ENCODE measurements at regions not wholly inside any gene's neighbourhood (a gene's known extent, or its start where the extent isn't known, plus 50 kb on each side); places are given as distances from the start of the nearest gene placed in this dataset.

DNA sequence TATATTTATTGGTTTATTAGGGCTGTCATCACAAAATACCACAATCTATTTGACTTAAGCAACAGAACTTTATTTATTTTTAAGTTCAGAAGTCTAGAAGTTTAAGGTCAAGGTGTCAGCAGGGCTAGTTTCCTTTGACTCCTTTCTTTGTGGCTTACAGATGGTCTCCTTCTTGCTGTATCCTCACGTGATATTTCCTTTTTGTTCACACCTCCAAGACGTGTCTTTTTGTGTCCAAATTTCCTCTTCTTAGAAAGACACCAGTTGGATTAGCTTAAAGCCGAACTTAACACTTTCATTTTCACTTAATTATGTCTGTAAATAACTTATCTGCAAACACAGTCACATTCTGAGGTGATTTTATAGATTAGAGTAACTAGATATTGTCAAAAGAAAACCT, 631.4 kb upstream of the POT1 start:
- peaks cover 0 to 4% (median 0%) of the 10 kb centered on the region in 8 donors for H3K9me3 ChIP-seq
- DNase-seq, result no peak
- no peaks in the 10 kb centered on the region for H3K27me3 ChIP-seq (replicated peaks in 1 of 7)
- TF ChIP-seq POLR2A (IDR thresholded peaks at IDR 0.05) (no peak), POLR2AphosphoS5 (IDR thresholded peaks at IDR 0.05) (no peak)
- TF ChIP-seq, protein P1, sequence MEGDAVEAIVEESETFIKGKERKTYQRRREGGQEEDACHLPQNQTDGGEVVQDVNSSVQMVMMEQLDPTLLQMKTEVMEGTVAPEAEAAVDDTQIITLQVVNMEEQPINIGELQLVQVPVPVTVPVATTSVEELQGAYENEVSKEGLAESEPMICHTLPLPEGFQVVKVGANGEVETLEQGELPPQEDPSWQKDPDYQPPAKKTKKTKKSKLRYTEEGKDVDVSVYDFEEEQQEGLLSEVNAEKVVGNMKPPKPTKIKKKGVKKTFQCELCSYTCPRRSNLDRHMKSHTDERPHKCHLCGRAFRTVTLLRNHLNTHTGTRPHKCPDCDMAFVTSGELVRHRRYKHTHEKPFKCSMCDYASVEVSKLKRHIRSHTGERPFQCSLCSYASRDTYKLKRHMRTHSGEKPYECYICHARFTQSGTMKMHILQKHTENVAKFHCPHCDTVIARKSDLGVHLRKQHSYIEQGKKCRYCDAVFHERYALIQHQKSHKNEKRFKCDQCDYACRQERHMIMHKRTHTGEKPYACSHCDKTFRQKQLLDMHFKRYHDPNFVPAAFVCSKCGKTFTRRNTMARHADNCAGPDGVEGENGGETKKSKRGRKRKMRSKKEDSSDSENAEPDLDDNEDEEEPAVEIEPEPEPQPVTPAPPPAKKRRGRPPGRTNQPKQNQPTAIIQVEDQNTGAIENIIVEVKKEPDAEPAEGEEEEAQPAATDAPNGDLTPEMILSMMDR (IDR thresholded peaks at IDR 0.05 in 8 of 11, conservative IDR thresholded peaks at IDR 0.05 in 3 of 11), result no peak
- H3K4me3 ChIP-seq, result peak overlapping the region in 2 of 8 donors; percentile 7 to 25
- intact Hi-C loops (cut with DNase I; ENCODE audit: low total_unique reads), result no loop called here
- H3K36me3 ChIP-seq, result no peaks in the 10 kb centered on the region
- peaks cover 0 to 3% (median 0%) of the 10 kb centered on the region in 6 donors for H3K4me1 ChIP-seq
- 8 to 16% (median 10%) methylated on average over 3 of the region's 3 CpGs for WGBS, 5 donors
- H3K27ac ChIP-seq, result no peak overlapping the region

DNA sequence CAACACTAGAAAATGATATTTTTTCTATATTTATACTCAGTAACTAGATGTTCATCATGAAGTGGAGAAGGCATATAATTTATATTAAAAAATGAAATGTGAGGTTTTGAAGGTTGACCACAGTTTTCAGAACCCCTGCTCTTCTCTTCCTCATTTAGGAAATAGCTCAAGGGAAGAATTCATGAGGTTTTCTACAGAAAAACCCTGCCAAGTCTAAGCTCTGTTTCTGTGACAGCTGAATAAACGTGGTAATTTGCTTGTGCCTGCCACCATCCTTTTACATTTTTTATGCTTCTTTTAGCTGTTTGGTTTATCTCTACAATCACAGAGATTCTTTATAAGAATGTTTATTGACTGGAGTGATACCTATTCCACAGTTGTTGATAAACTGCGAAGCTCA, 630.3 kb upstream of the POT1 start:
- peaks cover 0 to 3% (median 0%) of the 10 kb centered on the region in 6 donors for H3K4me1 ChIP-seq
- peaks cover 0 to 7% (median 0%) of the 10 kb centered on the region in 8 donors for H3K9me3 ChIP-seq
- no peaks in the 10 kb centered on the region for H3K27me3 ChIP-seq (replicated peaks in 1 of 7)
- no peak overlapping the region for H3K4me3 ChIP-seq
- H3K36me3 ChIP-seq, result no peaks in the 10 kb centered on the region
- no peak for DNase-seq
- TF ChIP-seq POLR2AphosphoS5 (IDR thresholded peaks at IDR 0.05) (no peak), POLR2A (IDR thresholded peaks at IDR 0.05) (no peak)
- TF ChIP-seq, protein P1 (IDR thresholded peaks at IDR 0.05 in 8 of 11, conservative IDR thresholded peaks at IDR 0.05 in 3 of 11), result no peak
- intact Hi-C loops (cut with DNase I; ENCODE audit: low total_unique reads), result no loop called here
- WGBS, 5 donors, result 53 to 63% (median 56%) methylated on average over 2 of the region's 2 CpGs
- no peak overlapping the region for H3K27ac ChIP-seq

DNA sequence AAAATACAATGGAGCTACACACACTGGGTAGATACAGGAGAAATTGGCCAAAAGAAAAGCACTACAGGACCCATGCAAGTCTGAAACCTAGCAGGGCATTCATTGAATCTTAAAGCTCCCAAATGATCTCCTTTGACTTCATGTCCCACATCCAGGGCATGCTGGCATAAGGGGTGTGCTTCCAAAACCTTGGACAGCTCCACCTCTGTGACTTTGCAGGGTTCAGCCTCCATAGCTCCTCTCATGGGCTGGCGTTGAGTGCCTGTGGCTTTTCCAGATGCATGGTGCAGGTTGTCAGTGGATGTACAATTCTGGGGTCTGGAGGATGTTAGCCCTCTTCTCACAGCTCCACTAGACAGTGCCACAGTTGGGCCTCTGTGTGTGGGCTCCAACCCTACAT, 626.3 kb upstream of the POT1 start:
- no peak for TF ChIP-seq POLR2A (IDR thresholded peaks at IDR 0.05)
- no peak for TF ChIP-seq POLR2AphosphoS5 (IDR thresholded peaks at IDR 0.05)
- TF ChIP-seq, protein P1 (IDR thresholded peaks at IDR 0.05 in 8 of 11, conservative IDR thresholded peaks at IDR 0.05 in 3 of 11), result no peak
- peaks cover 0 to 7% (median 0%) of the 10 kb centered on the region in 8 donors for H3K9me3 ChIP-seq
- DNase-seq, result peak; percentile 18
- no peak overlapping the region for H3K4me3 ChIP-seq
- no peaks in the 10 kb centered on the region for H3K4me1 ChIP-seq
- no peak overlapping the region for H3K27ac ChIP-seq
- intact Hi-C loops (cut with DNase I; ENCODE audit: low total_unique reads), result no loop called here
- H3K36me3 ChIP-seq, result no peaks in the 10 kb centered on the region
- no peaks in the 10 kb centered on the region for H3K27me3 ChIP-seq (replicated peaks in 1 of 7)
- 68 to 88% (median 76%) methylated on average over 1 of the region's 1 CpG for WGBS, 5 donors

DNA sequence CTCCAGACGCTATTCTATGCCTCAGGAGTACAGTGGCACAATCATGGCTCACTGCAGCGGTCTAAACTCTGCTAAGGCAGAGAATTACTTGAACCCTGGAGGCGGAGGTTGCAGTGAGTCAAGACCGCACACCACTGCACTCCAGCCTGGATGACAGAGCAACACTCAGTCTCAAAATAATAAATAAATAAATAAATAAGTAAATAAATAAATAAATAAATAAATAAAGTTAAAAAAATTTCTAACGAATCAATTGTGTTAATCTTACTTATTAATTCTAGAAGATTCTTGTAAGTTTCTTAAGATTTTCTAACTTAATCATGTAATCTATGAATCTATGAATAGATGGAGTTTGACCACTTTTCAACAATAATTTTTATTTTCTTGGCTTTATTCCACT, 621.4 kb upstream of the POT1 start:
- Histone ChIP-seq H3K27ac (no peak overlapping the region), H3K27me3 (replicated peaks in 1 of 7) (no peaks in the 10 kb centered on the region), H3K36me3 (no peaks in the 10 kb centered on the region), H3K9me3 (peaks cover 0 to 2% (median 0%) of the 10 kb centered on the region in 8 donors), H3K4me3 (no peak overlapping the region), H3K4me1 (no peaks in the 10 kb centered on the region)
- WGBS, 5 donors, result 85 to 92% (median 88%) methylated on average over 5 of the region's 5 CpGs
- no peak for TF ChIP-seq POLR2A (IDR thresholded peaks at IDR 0.05)
- no peak for TF ChIP-seq POLR2AphosphoS5 (IDR thresholded peaks at IDR 0.05)
- TF ChIP-seq, protein P1 (IDR thresholded peaks at IDR 0.05 in 8 of 11, conservative IDR thresholded peaks at IDR 0.05 in 3 of 11), result no peak
- intact Hi-C loops (cut with DNase I; ENCODE audit: low total_unique reads), result no loop called here
- no peak for DNase-seq

All from spleen (tissue), 11 donors.